ENCODE measurements at regions not wholly inside any gene's neighbourhood (a gene's known extent, or its start where the extent isn't known, plus 50 kb on each side); places are given as distances from the start of the nearest gene placed in this dataset.
A peak's percentile ranks its signal among the peaks of the same experiment; 100 is the strongest.

GRCh38 chr6:26158076-26158580 lies 70.9 kb downstream of the HFE start:
- WGBS (ENCODE audit: insufficient coverage): under 1% methylated on average over 26 of the region's 30 CpGs
- H3K4me1 Mint-ChIP-seq: peaks cover 39% of the 10 kb centered on the region
- TF ChIP-seq EZH2 (IDR thresholded peaks at IDR 0.05; ENCODE audit: borderline replicate concordance, insufficient read depth, low read depth, low read length, poor library complexity, severe bottlenecking): no peak
- Histone ChIP-seq H3K4me2 (replicated peaks; ENCODE audit: low read depth, low read length, poor library complexity, severe bottlenecking) (peak overlapping the region; percentile 86), H3K9me3 (ENCODE audit: control extremely low read depth in 1 of 3, control insufficient read depth in 2 of 3, insufficient read depth in 1 of 3, low read length in 2 of 3) (peaks cover 0 to 5% (median 0%) of the 10 kb centered on the region in 3 donors), H3K79me2 (ENCODE audit: control insufficient read depth, insufficient read depth, low read length) (peaks cover 55% of the 10 kb centered on the region), H3K36me3 (replicated peaks in 1 of 2; ENCODE audit: control extremely low read depth in 1 of 2, control insufficient read depth in 1 of 2, extremely low read depth in 1 of 2, insufficient read depth in 2 of 2, low read length in 1 of 2) (no peaks in the 10 kb centered on the region), H4K20me1 (ENCODE audit: control insufficient read depth, insufficient read depth, low read length, poor library complexity, severe bottlenecking) (peaks cover 23% of the 10 kb centered on the region), H3K4me3 (ENCODE audit: control extremely low read depth in 1 of 5, extremely low read depth in 1 of 5, insufficient read depth in 1 of 5, low read depth in 2 of 5, low read length in 4 of 5) (peak overlapping the region; percentile 68 to 100 (median 89)), H3K27ac (ENCODE audit: low read length in 2 of 2) (peak overlapping the region; percentile 73), H3K9ac (ENCODE audit: low read length) (peak overlapping the region; percentile 84), H2AFZ (ENCODE audit: insufficient read depth, low read depth, low read length, poor library complexity, severe bottlenecking) (no peak overlapping the region), H3K27me3 (replicated peaks in 1 of 4; ENCODE audit: control extremely low read depth in 1 of 4, control insufficient read depth in 3 of 4, insufficient read depth in 4 of 4, low read length in 3 of 4) (no peaks in the 10 kb centered on the region), H3K4me1 (ENCODE audit: control insufficient read depth in 2 of 2, insufficient read depth in 2 of 2, low read length in 2 of 2) (peaks cover 29 to 32% of the 10 kb centered on the region in 2 donors)
- intact Hi-C loops (cut with micrococcal nuclease): loop anchor here (1.0 to 10.0 kb wide), 4 partner anchors 31 to 1679 kb away; partner anchors contain the start of gene ZNF184
- H3K9me3 Mint-ChIP-seq (ENCODE audit: insufficient read depth): no peaks in the 10 kb centered on the region
- H3K27me3 Mint-ChIP-seq: no peaks in the 10 kb centered on the region
- H3K4me3 Mint-ChIP-seq: peak overlapping the region; percentile 89
- ChIA-PET POLR2A (interaction anchor here (0.6 to 7.2 kb wide), 35 partner anchors 10 to 1735 kb away, joined by 3 to 481 read pairs (median 17); a partner anchor contains a TSS), CTCF (interaction anchor here (0.9 to 5.1 kb wide), 17 partner anchors 12 to 438 kb away, joined by 3 to 69 read pairs (median 4); a partner anchor contains a TSS)
- H3K27ac Mint-ChIP-seq: peak overlapping the region; percentile 96
- no peak for DNase-seq
- ATAC-seq (ENCODE audit: low read depth): peak; percentile 61

DNA sequence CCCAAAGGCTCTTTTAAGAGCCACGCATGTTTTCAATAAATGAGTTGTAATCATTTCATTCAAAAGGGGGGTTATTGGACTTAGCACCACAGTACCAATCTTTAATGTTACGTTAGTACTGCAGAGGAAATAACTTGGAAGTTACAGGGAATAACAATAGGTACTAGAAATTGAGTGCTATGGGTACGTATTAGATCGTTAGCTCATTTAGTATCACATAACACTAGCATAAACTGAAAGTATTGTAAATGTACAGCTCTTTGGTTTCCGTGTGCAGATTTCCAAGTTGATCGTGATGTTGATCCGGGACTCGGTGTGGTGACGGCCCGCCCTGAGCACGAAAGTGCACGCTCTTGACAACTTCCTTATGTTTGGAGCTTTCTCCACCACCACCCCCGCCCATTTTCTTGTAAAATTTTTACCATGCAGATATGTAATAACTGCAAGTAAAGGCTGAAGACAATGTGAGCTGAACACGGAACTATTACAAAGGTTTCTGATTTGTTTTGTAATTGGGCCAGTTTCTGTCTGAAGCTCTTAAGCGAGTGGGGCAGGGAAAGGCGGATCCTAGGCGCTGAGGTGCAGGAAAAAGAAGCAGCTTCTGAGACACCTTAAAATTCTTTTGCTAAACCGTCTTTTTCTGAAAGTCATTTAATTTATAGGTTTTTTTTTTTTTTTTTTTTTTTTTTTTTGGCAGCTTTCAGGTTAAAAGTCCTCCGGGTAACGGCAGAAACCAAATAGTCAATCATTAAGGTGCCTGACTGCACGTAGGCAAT lies 71.5 kb downstream of the HFE start:
- Histone ChIP-seq H3K79me2 (ENCODE audit: control insufficient read depth, insufficient read depth, low read length) (peaks cover 57% of the 10 kb centered on the region), H4K20me1 (ENCODE audit: control insufficient read depth, insufficient read depth, low read length, poor library complexity, severe bottlenecking) (peaks cover 23% of the 10 kb centered on the region), H2AFZ (ENCODE audit: insufficient read depth, low read depth, low read length, poor library complexity, severe bottlenecking) (peak overlapping the region; percentile 24), H3K4me3 (ENCODE audit: control extremely low read depth in 1 of 5, extremely low read depth in 1 of 5, insufficient read depth in 1 of 5, low read depth in 2 of 5, low read length in 4 of 5) (peak overlapping the region; percentile 68 to 100 (median 89)), H3K4me2 (replicated peaks; ENCODE audit: low read depth, low read length, poor library complexity, severe bottlenecking) (peak overlapping the region; percentile 86), H3K4me1 (ENCODE audit: control insufficient read depth in 2 of 2, insufficient read depth in 2 of 2, low read length in 2 of 2) (peaks cover 29 to 32% of the 10 kb centered on the region in 2 donors), H3K9me3 (ENCODE audit: control extremely low read depth in 1 of 3, control insufficient read depth in 2 of 3, insufficient read depth in 1 of 3, low read length in 2 of 3) (peaks cover 0 to 5% (median 0%) of the 10 kb centered on the region in 3 donors), H3K9ac (ENCODE audit: low read length) (peak overlapping the region; percentile 84), H3K36me3 (replicated peaks in 1 of 2; ENCODE audit: control extremely low read depth in 1 of 2, control insufficient read depth in 1 of 2, extremely low read depth in 1 of 2, insufficient read depth in 2 of 2, low read length in 1 of 2) (peaks cover 0 to 4% of the 10 kb centered on the region in 2 experiments), H3K27ac (ENCODE audit: low read length in 2 of 2) (peak overlapping the region; percentile 73), H3K27me3 (replicated peaks in 1 of 4; ENCODE audit: control extremely low read depth in 1 of 4, control insufficient read depth in 3 of 4, insufficient read depth in 4 of 4, low read length in 3 of 4) (no peaks in the 10 kb centered on the region)
- peak overlapping the region; percentile 89 for H3K4me3 Mint-ChIP-seq
- no peaks in the 10 kb centered on the region for H3K9me3 Mint-ChIP-seq (ENCODE audit: insufficient read depth)
- peak overlapping the region; percentile 96 for H3K27ac Mint-ChIP-seq
- ChIA-PET CTCF (interaction anchor here (0.7 to 5.1 kb wide), 21 partner anchors 11 to 1735 kb away, joined by 3 to 69 read pairs (median 4); a partner anchor contains a TSS), POLR2A (interaction anchor here (0.6 to 7.2 kb wide), 35 partner anchors 9 to 1734 kb away, joined by 3 to 481 read pairs (median 17); a partner anchor contains a TSS)
- no peaks in the 10 kb centered on the region for H3K27me3 Mint-ChIP-seq
- WGBS (ENCODE audit: insufficient coverage): 0% methylated on average over 2 of the region's 21 CpGs
- intact Hi-C loops (cut with micrococcal nuclease): loop anchor here (1.0 to 10.0 kb wide), 5 partner anchors 13 to 1679 kb away; partner anchors contain the start of gene ZNF184
- peaks cover 44% of the 10 kb centered on the region for H3K4me1 Mint-ChIP-seq
- TF ChIP-seq EZH2 (IDR thresholded peaks at IDR 0.05; ENCODE audit: borderline replicate concordance, insufficient read depth, low read depth, low read length, poor library complexity, severe bottlenecking): no peak
- TF ChIP-seq, protein P1, sequence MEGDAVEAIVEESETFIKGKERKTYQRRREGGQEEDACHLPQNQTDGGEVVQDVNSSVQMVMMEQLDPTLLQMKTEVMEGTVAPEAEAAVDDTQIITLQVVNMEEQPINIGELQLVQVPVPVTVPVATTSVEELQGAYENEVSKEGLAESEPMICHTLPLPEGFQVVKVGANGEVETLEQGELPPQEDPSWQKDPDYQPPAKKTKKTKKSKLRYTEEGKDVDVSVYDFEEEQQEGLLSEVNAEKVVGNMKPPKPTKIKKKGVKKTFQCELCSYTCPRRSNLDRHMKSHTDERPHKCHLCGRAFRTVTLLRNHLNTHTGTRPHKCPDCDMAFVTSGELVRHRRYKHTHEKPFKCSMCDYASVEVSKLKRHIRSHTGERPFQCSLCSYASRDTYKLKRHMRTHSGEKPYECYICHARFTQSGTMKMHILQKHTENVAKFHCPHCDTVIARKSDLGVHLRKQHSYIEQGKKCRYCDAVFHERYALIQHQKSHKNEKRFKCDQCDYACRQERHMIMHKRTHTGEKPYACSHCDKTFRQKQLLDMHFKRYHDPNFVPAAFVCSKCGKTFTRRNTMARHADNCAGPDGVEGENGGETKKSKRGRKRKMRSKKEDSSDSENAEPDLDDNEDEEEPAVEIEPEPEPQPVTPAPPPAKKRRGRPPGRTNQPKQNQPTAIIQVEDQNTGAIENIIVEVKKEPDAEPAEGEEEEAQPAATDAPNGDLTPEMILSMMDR (IDR thresholded peaks at IDR 0.05): no peak
- DNase-seq (peak; percentile 83), ATAC-seq (ENCODE audit: low read depth) (peak; percentile 2)

Measured in B cell (primary cell).